Posterior cingulate gyrus (tissue), 11 donors: ENCODE measurements at regions not wholly inside any gene's neighbourhood (a gene's known extent, or its start where the extent isn't known, plus 50 kb on each side); places are given as distances from the start of the nearest gene placed in this dataset.
"Not testable (repeated sequence)": the region's sequence is repeated elsewhere in the genome, so short reads cannot be mapped to it uniquely, and the experiment has no call there.

ENCODE experiments used
- DNase-seq, 10 donors: peaks; one replicate each; pipeline versions ENCODE4 v3.0.0 to v3.0.0-alpha.2; 2020 to 2021; ENCODE audit warnings: mixed read lengths in 3 of 10
- intact Hi-C: fragments of 100-400 bp; cut with DNase I; formaldehyde crosslinking; loops from one replicate; pipeline ENCODE4 v1.15.1; 2023

DNA sequence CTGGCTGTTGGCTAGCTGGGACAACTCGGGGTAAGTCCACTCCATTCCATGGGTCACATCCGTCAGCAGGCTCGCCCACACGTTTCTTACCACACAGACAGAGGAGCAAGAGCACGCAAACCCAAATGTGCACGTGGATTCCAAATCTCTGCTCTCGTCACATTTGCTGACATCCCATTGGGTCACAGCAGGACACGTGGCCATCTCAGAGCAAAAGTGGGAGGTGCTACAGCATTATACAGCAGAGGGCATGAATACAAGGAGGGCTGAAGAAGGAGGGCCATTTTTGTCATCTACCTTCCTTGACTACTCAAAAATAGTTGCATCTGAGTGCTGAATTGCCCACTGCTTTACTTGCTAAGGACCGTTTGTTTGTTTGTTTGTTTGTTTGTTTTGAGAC is 84.7 kb downstream of the RBBP6 start:
- intact Hi-C loops: no loop called here
- no peak for DNase-seq

DNA sequence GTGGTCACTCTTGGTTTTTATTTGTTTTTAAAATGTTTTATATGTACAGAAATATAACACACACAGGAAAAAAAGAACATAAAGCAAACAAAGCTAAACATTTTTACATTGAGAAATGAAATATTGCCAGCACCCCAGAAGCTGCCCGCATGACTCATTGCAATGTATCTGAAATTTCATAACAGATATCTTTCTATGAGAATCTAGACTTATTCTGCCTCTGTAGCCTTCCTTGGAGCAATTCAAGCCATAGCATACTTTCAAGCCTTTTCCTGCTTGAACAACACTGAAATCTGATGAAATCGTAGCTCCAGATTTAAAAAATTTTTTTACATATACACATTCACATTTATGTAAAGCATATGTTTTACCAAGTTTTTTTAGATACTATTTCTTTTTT is 86.9 kb downstream of the RBBP6 start:
- intact Hi-C loops: no loop called here
- DNase-seq: no peak

DNA sequence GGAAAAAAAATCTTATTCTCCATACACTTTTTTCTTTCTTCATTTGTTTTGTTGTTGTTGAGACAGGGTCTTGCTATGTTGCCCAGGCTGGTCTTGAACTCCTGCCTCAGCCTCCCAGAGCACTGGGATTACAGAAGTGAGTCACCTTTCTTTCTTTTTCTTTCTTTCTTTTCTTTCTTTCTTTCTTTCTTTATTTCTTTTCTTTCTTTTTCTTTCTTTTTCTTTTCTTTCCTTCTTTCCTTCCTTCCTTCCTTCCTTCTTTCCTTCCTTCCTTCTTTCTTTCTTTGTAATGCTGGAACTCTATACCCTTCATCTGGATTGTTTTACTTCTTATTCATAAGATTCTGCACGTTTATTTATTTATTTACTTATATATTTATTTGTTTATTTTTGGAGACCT is 94.5 kb upstream of the TNRC6A start:
- intact Hi-C loops: no loop called here
- DNase-seq: no peak

DNA sequence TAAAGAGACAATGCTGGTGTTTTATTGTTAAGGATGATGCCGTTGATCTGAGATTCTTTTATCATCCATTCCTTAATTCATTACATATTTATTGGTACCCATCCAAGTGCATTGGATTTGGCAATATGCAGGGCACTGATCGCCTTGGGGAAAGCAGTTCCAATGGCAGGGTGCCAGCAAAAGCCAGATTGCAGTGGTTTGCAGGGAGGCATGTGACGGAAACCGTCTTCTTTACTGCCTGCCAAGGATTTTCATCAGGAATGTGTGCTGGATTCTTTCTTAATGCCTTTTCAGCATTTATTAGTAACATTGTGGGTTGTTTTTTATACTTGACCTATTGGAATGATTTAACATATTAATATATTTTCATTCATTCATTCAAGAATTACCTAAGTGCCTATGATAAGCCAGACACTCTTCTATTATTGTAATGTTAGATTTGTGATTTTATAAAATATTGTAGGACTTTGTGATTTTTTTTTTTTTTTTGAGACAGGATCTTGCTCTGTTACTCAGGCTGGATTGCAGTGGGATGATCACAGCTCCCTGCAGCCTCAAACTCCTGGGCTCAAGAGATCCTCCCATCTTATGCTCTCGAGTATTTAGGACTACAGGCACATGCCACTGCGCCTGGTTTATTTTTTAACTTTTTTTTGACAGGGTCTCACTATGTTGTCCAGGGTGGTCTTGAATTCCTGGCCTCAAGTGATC is 93.4 kb upstream of the TNRC6A start:
- DNase-seq: peak; percentile 24 to 88 (median 62)
- intact Hi-C loops: no loop called here

DNA sequence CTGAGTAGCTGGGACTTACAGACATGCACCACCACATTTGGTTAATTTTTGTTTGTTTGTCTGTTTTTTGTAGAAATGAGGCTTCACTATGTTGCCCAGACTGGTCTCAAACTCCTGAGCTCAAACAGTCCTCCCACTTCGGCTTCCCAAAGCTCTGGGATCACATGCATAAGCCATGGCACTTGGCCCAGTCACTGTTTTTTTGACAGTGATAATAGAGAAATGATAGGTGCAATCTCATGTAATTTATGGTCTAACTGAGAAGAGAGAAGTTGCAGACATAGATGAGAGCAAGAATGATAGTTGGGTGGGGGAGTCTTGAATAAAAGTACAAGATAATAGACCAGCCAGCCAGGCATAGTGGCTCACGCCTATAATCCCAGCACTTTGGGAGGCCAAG is 89.7 kb upstream of the TNRC6A start:
- intact Hi-C loops: no loop called here
- DNase-seq: no peak

DNA sequence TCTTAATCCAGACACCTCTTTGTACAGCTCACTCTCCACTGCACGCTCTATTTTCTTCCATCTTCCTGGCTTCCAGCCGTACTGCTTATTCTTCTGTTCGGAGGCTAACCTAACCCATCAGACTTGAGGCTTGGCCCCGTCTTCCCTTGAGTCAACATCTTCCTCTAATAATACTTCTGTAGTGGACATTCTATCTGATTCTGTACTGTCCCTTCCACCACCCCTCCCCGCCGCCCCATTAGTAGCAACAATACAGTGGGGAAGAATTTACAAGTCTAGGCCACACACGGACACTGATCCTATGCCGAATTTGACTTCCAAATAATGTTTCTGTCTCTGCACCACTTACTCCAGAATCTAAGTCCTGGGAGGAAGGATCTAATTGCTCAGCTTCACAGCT is 86.0 kb upstream of the TNRC6A start:
- intact Hi-C loops: no loop called here

DNA sequence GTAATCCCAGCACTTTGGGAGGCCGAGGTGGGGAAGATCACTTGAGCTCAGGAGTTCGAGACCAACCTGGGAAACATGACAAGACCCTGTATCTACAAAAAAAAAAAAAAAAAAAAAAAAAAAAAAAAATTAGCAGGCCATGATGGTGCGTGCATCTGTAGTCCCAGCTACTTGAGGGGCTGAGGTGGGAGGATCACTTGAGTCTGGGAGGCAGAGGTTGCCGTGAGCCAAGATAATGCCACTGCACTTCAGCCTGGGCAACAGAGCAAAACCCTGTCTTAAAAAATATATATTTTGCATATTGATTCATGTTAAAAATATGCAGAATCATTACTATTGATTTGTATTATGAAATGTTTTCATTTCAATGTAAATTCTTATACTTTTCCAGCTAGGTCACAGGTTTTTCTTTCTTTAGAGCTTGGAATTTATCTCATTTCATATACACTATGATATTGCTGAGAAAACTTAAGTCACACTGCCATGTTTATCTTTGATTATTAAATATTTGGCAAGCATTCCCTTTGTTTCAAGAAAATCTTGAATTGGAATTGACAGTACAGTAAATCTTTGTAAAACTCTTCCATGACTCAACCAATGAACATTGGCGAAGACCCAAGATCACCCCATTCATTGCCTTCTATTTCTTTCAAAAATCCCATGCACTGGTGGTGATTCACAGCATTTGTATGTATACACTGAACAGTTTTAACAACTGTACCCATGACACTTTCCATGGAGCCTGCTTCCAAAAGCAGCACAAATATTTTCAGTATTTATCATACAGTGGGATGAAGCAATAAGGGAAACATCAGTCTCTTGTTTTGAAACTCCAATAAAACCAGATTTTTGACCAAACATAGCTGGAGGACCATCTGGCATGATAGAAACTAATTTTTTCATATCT is 83.5 kb upstream of the TNRC6A start:
- DNase-seq: no peak
- intact Hi-C loops: no loop called here

More for the DNA sequence above, 86.0 kb upstream of the TNRC6A start:
- DNase-seq: no peak

DNA sequence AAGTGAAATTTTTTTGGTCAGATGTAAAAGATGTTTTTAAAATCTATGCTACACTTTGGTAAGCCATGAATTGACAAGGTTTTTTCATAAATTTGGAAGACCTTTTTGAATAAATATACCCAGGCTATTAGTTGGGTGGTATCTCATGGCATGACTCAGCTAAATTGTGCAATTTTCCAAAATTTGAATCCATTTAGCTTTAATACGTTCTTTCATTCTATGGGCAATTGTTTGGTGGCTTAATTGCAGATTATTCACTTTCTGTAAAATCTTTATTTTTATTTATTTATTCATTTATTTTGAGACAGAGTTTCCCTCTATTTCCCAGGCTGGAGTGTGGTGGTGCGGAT is 82.8 kb upstream of the TNRC6A start:
- intact Hi-C loops: no loop called here
- DNase-seq: no peak

DNA sequence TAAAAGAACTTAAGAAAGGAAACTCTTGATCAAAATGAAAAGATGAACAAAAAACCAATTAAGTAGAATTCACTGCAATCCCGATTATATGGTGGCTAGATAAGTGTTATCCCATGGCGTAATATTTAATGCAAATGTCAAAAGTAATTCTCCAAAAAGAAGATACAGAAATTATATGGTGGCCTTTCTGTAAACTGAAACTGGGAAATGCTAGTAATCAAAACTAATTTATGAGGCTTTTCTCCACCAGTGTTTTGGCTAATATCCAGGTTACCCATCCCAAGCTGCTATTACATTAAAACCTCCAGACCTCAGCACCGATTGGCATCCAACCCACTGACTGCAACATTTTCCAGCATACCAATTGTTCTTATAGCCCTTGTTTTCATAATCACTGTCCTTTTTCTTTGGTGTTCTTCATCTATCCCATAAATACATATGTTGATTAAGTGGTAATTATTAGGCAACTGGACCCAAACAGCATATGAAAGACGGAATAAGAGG is 77.2 kb upstream of the TNRC6A start:
- no peak for DNase-seq
- intact Hi-C loops: no loop called here

DNA sequence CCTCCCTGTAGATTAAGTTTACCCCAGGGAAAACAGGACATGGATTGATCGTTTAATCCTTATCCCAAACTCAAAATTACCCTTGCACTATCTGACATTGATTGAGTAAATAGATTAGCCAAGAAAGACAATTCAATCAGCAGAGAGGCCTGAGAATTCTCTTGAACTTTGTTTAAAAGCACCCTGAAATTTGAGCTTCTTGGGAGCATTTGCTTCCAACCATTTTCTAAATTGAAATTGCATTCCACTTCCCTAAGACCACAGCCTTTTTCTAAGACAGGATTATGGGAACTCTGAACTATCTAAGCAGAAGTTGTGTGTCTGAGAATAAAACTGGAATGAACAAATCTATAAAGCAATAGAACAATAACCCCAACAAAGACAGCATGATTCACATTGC is 76.6 kb upstream of the TNRC6A start:
- no peak for DNase-seq
- intact Hi-C loops: no loop called here

DNA sequence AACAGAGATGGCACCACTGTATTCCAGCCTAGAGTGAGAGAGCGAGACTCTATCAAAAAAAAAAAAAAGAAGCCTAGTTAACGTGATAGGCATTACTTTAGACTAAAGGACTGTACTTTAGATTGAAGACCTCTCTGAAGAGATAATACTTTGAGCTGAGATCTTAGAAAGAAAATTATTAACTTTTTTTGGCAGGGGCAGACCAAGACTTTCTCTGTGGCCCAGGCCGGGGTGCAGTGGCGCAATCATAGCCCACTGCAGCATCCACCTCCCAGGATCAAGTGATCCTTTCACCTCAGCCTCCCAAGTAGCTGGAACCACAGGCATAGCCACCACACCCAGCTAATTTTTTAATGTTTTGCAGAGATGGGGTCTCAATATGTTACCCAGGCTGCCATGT is 75.7 kb upstream of the TNRC6A start:
- intact Hi-C loops: no loop called here
- no peak for DNase-seq

DNA sequence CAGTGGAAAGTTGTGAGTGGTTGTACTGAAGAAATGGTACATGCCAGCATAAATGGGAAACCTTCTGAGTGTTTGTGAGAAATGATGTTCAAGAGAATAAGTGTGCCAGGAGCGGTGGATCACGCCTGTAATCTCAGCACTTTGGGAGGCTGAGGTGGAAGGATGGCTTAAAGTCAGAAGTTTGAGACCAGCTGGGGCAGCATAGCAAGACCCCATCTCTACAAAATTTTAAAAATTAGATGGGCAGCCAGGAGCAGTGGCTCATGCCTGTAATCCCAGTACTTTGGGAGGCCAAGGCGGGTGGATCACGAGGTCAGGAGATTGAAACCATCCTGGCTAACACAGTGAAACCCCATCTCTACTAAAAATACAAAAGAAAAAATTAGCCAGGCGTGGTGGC is 63.5 kb upstream of the TNRC6A start:
- DNase-seq, intact Hi-C loops: not testable (repeated sequence)

DNA sequence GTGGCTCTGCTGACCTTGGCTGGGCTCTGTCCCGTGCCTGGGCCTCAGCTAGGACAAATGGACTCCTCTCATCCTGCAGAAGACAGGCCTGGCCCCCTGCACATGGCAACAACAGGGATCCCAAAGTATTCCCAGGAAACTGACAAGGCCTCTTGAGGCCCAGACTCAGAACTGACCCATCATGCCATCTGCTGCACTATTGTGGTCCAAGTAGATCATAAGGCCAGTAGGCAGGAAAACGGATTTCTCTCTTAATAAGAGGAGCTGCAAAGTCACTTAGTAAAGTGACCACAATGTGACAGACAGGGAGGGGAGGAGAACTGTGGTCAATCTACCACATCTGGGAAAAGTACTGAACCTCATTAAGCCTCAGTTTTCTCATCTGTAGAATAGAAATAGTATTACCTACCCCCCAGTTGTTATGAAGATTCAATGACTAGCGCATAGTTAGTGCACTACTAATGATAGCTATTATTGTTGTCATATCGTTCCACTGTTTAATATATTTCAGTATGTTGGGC is 62.1 kb upstream of the TNRC6A start:
- intact Hi-C loops: no loop called here
- no peak for DNase-seq

DNA sequence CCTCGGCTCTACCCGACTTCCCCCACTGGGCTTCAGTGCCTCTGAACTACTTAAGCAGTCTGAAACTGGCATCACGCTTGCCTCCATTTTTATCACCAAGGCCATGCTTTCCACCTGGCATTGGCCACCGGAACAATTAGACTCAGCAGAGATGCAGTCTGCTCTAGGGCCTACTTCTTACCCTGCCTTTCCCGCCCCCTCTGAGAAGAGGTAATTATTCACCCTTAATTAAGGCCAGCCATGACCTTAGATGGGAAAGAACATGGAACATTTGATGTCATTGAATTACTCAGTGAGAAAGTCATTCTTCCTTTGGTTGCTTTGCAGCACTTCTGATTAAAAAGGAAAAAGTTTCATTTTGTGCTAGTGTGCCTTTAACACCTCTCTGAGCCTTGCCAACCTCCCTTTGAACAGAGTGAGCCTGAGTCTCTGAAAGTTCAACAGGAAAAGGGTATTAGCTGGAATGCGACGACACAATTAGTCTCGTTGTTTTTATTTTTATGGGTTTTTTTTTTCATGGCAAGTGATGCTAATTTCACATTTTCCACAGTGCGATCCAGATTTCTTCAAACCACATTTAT is 60.9 kb upstream of the TNRC6A start:
- DNase-seq: no peak

DNA sequence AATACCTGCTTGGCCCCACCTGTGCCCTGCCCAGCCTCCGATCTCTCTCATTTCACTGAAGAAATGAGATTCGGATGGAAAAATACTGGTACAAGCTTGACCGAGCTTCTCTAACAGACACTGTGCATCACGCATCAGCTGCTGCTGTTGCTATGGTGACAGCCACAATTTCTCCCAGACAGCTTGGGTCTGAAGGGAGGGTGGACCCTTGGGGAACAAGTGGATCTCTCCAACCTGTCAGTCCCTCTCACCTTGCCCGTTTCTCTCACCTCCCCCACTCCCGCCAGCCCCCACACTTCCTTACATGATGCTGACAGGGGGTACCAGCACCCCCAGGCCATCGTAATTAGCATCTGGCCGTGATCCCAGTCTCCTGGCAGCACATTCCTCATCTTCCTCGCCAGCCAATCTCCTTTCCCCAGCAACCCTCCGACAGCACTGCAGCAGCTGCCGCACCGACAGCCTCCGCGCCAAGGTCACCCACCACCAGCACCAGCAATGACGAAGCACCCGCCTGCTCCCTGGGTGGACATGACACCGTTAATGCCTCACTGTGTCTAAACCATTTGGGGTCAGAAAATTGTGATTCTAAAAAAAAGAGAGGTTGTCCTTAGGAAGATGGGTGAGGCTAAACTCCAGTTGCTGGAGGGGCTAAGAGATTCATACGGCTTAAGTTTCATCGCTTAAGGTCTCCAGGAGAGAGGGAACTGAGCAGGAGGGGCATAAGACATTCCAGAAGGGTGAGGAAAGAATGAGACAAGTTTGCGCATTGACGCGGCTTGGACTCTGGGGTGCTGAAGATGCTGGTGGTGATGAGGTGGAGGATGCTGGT is 58.6 kb upstream of the TNRC6A start:
- peak; percentile 62 to 98 (median 88) for DNase-seq
- intact Hi-C loops: no loop called here

More for the DNA sequence above, 60.9 kb upstream of the TNRC6A start:
- intact Hi-C loops: no loop called here

DNA sequence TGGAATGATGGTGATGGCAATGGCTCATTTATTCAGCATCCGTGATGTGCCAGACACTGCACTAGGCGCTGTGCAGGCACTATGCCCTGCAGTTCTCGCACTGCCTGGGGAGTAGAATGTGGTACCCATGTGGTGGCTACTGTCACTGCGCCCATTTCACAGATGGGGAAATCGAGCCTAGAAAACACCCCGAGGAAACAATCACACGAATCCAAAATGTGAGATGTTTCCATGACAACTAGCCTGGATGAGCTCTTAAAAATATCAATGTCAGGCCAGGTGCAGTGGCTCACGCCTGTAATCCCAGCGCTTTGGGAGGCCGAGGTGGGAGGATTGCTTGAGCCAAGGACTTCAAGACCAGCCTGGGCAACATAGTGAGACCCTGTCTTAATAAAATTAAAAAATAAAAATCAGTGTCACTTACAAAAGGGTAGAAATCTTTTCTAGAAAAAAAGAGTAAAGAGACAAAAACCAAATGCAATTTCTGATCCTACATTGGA is 57.9 kb upstream of the TNRC6A start:
- peak in 1 of 10 donors; percentile 14 for DNase-seq
- intact Hi-C loops: no loop called here

DNA sequence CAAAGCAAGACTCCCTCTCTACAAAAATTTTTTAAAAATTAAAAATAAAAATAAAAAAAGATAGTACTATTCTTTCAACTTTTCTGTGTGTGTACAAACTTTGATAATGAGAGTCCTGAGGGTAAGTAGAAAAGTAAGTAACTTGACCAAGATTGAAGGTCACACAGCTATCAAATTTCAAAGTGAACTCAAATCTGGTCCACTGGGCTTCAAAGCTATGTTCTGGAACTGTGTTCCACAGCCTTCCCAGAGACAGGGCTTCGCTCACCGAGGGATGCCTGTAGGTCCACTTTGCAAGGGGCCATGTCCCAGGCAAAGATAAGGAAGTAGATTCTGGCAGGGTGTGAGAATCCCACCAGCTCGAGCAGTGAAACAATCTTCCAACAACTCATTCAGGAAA is 56.3 kb upstream of the TNRC6A start:
- no peak for DNase-seq
- intact Hi-C loops: no loop called here

DNA sequence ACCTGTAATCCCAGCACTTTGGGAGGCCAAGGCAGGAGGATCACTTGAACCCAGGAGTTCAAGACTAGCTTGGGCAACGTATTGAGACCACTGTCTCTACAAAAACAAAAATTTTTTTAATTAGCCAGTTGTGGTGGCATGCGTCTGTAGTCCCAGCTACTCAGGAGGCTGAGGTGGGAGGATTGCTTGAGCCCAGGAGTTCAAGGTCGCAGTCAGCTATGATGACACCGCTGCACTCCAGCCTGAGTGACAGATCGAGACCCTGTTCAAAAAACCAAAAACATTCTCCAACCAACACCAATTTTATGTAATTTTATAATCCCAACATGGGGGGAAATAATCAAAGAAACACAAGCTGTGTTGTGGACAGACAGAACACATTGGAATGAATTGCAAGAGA is 54.6 kb upstream of the TNRC6A start:
- no peak for DNase-seq
- intact Hi-C loops: no loop called here

DNA sequence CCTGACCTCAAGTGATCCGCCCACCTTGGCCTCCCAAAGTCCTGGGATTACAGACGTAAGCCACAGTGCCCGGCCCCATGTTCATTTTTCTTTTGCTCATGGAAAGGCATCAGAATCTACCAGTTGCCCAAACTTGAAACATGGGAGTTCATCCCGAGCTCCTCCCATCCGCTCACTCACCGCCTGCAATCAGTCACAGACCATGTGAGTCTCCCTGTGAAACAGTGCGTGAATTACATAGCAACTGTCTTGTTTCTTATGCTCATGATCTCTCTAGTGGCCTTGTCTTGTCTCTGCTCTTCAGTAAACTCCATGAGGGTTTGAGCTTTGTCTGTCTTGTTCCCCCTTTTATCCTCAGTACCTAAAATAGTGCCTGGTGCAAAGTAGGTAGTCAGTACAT is 52.1 kb upstream of the TNRC6A start:
- intact Hi-C loops: no loop called here
- DNase-seq: no peak
